NCI-H1436 (cell line): ENCODE measurements at regions not wholly inside any gene's neighbourhood (a gene's known extent, or its start where the extent isn't known, plus 50 kb on each side); places are given as distances from the start of the nearest gene placed in this dataset.
"Not testable (repeated sequence)": the region's sequence is repeated elsewhere in the genome, so short reads cannot be mapped to it uniquely, and the experiment has no call there.

Source experiments
- DNase-seq: peaks from one replicate; lab custom pipeline; 2025; lab: John Stamatoyannopoulos, UW

- no peak for DNase-seq
These were observed 180.0 kb upstream of the ANK3 start for GRCh38 chr10:60569681-60570080.

- DNase-seq: no peak
These were observed 176.4 kb upstream of the ANK3 start for GRCh38 chr10:60566096-60566495.

GRCh38 chr10:60565492-60565891 lies 175.8 kb upstream of the ANK3 start:
- DNase-seq: no peak

GRCh38 chr10:60564475-60564874 lies 174.8 kb upstream of the ANK3 start:
- no peak for DNase-seq

GRCh38 chr10:60560451-60560850 lies 170.8 kb upstream of the ANK3 start:
- no peak for DNase-seq

- no peak for DNase-seq
These were observed 166.0 kb upstream of the ANK3 start for GRCh38 chr10:60555700-60556099.

- no peak for DNase-seq
These were observed 160.0 kb upstream of the ANK3 start for GRCh38 chr10:60549686-60550085.

- DNase-seq: no peak
These were observed 153.0 kb upstream of the ANK3 start for GRCh38 chr10:60542657-60543056.

GRCh38 chr10:60541451-60541850 lies 151.8 kb upstream of the ANK3 start:
- no peak for DNase-seq

- DNase-seq: no peak
These were observed 148.0 kb upstream of the ANK3 start for GRCh38 chr10:60537697-60538096.

- DNase-seq: no peak
These were observed 146.9 kb upstream of the ANK3 start for GRCh38 chr10:60536529-60537114.

- DNase-seq: no peak
These were observed 145.8 kb upstream of the ANK3 start for GRCh38 chr10:60535427-60535826.

GRCh38 chr10:60534761-60535389 lies 145.2 kb upstream of the ANK3 start:
- DNase-seq: no peak

- no peak for DNase-seq
These were observed 143.2 kb upstream of the ANK3 start for GRCh38 chr10:60532696-60533468.

- DNase-seq: no peak
These were observed 141.3 kb upstream of the ANK3 start for GRCh38 chr10:60531006-60531405.

- no peak for DNase-seq
These were observed 138.0 kb upstream of the ANK3 start for GRCh38 chr10:60527676-60528075.

- no peak for DNase-seq
These were observed 136.3 kb upstream of the ANK3 start for GRCh38 chr10:60525716-60526585.

- no peak for DNase-seq
These were observed 134.9 kb upstream of the ANK3 start for GRCh38 chr10:60524541-60524940.

- not testable (repeated sequence) for DNase-seq
These were observed 133.7 kb upstream of the ANK3 start for GRCh38 chr10:60523371-60523770.

GRCh38 chr10:60522617-60523016 lies 132.9 kb upstream of the ANK3 start:
- no peak for DNase-seq

GRCh38 chr10:60521974-60522405 lies 132.3 kb upstream of the ANK3 start:
- peak; percentile 2 for DNase-seq

GRCh38 chr10:60518745-60519144 lies 129.1 kb upstream of the ANK3 start:
- DNase-seq: no peak
